ENCODE measurements at regions not wholly inside any gene's neighbourhood (a gene's known extent, or its start where the extent isn't known, plus 50 kb on each side); places are given as distances from the start of the nearest gene placed in this dataset.

GRCh38 chr2:221673248-221673647, 101.1 kb upstream of the EPHA4 start:
- TF ChIP-seq BHLHE40 (IDR thresholded peaks at IDR 0.05; ENCODE audit: low read depth, low read length): no peak
- TF ChIP-seq, protein P1, sequence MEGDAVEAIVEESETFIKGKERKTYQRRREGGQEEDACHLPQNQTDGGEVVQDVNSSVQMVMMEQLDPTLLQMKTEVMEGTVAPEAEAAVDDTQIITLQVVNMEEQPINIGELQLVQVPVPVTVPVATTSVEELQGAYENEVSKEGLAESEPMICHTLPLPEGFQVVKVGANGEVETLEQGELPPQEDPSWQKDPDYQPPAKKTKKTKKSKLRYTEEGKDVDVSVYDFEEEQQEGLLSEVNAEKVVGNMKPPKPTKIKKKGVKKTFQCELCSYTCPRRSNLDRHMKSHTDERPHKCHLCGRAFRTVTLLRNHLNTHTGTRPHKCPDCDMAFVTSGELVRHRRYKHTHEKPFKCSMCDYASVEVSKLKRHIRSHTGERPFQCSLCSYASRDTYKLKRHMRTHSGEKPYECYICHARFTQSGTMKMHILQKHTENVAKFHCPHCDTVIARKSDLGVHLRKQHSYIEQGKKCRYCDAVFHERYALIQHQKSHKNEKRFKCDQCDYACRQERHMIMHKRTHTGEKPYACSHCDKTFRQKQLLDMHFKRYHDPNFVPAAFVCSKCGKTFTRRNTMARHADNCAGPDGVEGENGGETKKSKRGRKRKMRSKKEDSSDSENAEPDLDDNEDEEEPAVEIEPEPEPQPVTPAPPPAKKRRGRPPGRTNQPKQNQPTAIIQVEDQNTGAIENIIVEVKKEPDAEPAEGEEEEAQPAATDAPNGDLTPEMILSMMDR (conservative IDR thresholded peaks at IDR 0.05; ENCODE audit: low read depth, low read length): no peak
- no peak for TF ChIP-seq POLR2A (IDR thresholded peaks at IDR 0.05; ENCODE audit: low read depth, low read length)
- no peak for TF ChIP-seq CHD1 (IDR thresholded peaks at IDR 0.05; ENCODE audit: low read depth, low read length)
- no peak for TF ChIP-seq RFX5 (IDR thresholded peaks at IDR 0.05; ENCODE audit: low read depth, low read length)
- no peak for TF ChIP-seq MXI1 (IDR thresholded peaks at IDR 0.05; ENCODE audit: borderline replicate concordance, low read depth, low read length)
- no peak for TF ChIP-seq ELK1 (IDR thresholded peaks at IDR 0.05; ENCODE audit: borderline replicate concordance, low read depth, low read length)
- no peak for TF ChIP-seq CEBPB (IDR thresholded peaks at IDR 0.05; ENCODE audit: low read depth, low read length)
- TF ChIP-seq MAZ (IDR thresholded peaks at IDR 0.05; ENCODE audit: borderline replicate concordance, low read depth, low read length): no peak
